Hippocampal formation (tissue), 2 donors: ENCODE measurements at regions not wholly inside any gene's neighbourhood (a gene's known extent, or its start where the extent isn't known, plus 50 kb on each side); places are given as distances from the start of the nearest gene placed in this dataset.

Source experiments
- DNase-seq, 2 donors: peaks; one replicate each; lab custom pipeline; 2025; lab: John Stamatoyannopoulos, UW

- DNase-seq: no peak
Measured at GRCh38 chr5:174235221-174236011, 189.9 kb downstream of the NSG2 start.

GRCh38 chr5:174236070-174236469 lies 190.6 kb downstream of the NSG2 start:
- no peak for DNase-seq

- no peak for DNase-seq
Measured at GRCh38 chr5:174239718-174240117, 194.2 kb downstream of the NSG2 start.

- no peak for DNase-seq
Measured at GRCh38 chr5:174242573-174242972, 197.1 kb downstream of the NSG2 start.

GRCh38 chr5:174243904-174244303 lies 198.4 kb downstream of the NSG2 start:
- no peak for DNase-seq

GRCh38 chr5:174245516-174246075 lies 200.1 kb downstream of the NSG2 start:
- DNase-seq: no peak

- no peak for DNase-seq
Measured at GRCh38 chr5:174246743-174247142, 201.2 kb downstream of the NSG2 start.

GRCh38 chr5:174247301-174247700 lies 201.8 kb downstream of the NSG2 start:
- DNase-seq: no peak

GRCh38 chr5:174251305-174252000 lies 205.9 kb downstream of the NSG2 start:
- DNase-seq: no peak

GRCh38 chr5:174252121-174252520 lies 206.6 kb downstream of the NSG2 start:
- no peak for DNase-seq

- DNase-seq: no peak
Measured at GRCh38 chr5:174259696-174260420, 214.4 kb downstream of the NSG2 start.

GRCh38 chr5:174271316-174271715 lies 225.8 kb downstream of the NSG2 start:
- DNase-seq: no peak

- DNase-seq: no peak
Measured at GRCh38 chr5:174272671-174273070, 227.2 kb downstream of the NSG2 start.

- DNase-seq: no peak
Measured at GRCh38 chr5:174273325-174273724, 227.8 kb downstream of the NSG2 start.

- DNase-seq: no peak
Measured at GRCh38 chr5:174275959-174276358, 230.5 kb downstream of the NSG2 start.

GRCh38 chr5:174281089-174281760 lies 235.7 kb downstream of the NSG2 start:
- DNase-seq: no peak

GRCh38 chr5:174281855-174282254 lies 236.3 kb downstream of the NSG2 start:
- no peak for DNase-seq

- DNase-seq: no peak
Measured at GRCh38 chr5:174282391-174282790, 236.9 kb downstream of the NSG2 start.

- no peak for DNase-seq
Measured at GRCh38 chr5:174283211-174284005, 237.9 kb downstream of the NSG2 start.

GRCh38 chr5:174284873-174285272 lies 239.4 kb downstream of the NSG2 start:
- DNase-seq: no peak

- no peak for DNase-seq
Measured at GRCh38 chr5:174287761-174288160, 242.3 kb downstream of the NSG2 start.
